ENCODE measurements at regions not wholly inside any gene's neighbourhood (a gene's known extent, or its start where the extent isn't known, plus 50 kb on each side); places are given as distances from the start of the nearest gene placed in this dataset.

GRCh38 chr11:97617031-97617430, 1227.2 kb downstream of the JRKL start:
- no TSS peak for BruUV-seq (replicated peaks)
- POLR2A ChIA-PET (ENCODE audit: low non-redundant PET): no interaction called here
- no peak for DNase-seq (ENCODE audit: low spot score)
- Histone ChIP-seq H3K27me3 (replicated peaks; ENCODE audit: insufficient read depth, low read depth, low read length, poor library complexity) (no peaks in the 10 kb centered on the region), H3K9me3 (ENCODE audit: low read depth, low read length, poor library complexity, severe bottlenecking) (peaks cover 14% of the 10 kb centered on the region), H3K4me1 (ENCODE audit: insufficient read depth, low read length, poor library complexity, severe bottlenecking) (no peaks in the 10 kb centered on the region), H3K4me3 (ENCODE audit: low read depth, low read length, poor library complexity, severe bottlenecking) (no peak overlapping the region), H3K27ac (ENCODE audit: low read depth, low read length, poor library complexity, severe bottlenecking) (no peak overlapping the region), H3K36me3 (ENCODE audit: insufficient read depth, low read length, poor library complexity, severe bottlenecking) (no peaks in the 10 kb centered on the region)
- TF ChIP-seq CTCF (conservative IDR thresholded peaks at IDR 0.05; ENCODE audit: low read depth, low read length): no peak
- TF ChIP-seq EZH2 (IDR thresholded peaks at IDR 0.05; ENCODE audit: borderline replicate concordance, low read depth, low read length, poor library complexity, severe bottlenecking): no peak
- intact Hi-C loops (cut with micrococcal nuclease; ENCODE audit: unreplicated experiment): no loop called here
- CTCF ChIA-PET: no interaction called here

- intact Hi-C loops (cut with micrococcal nuclease; ENCODE audit: unreplicated experiment): no loop called here
- CTCF ChIA-PET: no interaction called here
- no peaks in the 10 kb centered on the region for H3K27me3 ChIP-seq (replicated peaks; ENCODE audit: insufficient read depth, low read depth, low read length, poor library complexity)
- no peak for TF ChIP-seq EZH2 (IDR thresholded peaks at IDR 0.05; ENCODE audit: borderline replicate concordance, low read depth, low read length, poor library complexity, severe bottlenecking)
- TF ChIP-seq CTCF (conservative IDR thresholded peaks at IDR 0.05; ENCODE audit: low read depth, low read length): no peak
- no peak for DNase-seq (ENCODE audit: low spot score)
- H3K4me1 ChIP-seq (ENCODE audit: insufficient read depth, low read length, poor library complexity, severe bottlenecking): no peaks in the 10 kb centered on the region
- H3K9me3 ChIP-seq (ENCODE audit: low read depth, low read length, poor library complexity, severe bottlenecking): peaks cover 14% of the 10 kb centered on the region
- no TSS peak for BruUV-seq (replicated peaks)
- H3K4me3 ChIP-seq (ENCODE audit: low read depth, low read length, poor library complexity, severe bottlenecking): no peak overlapping the region
- H3K27ac ChIP-seq (ENCODE audit: low read depth, low read length, poor library complexity, severe bottlenecking): no peak overlapping the region
- no peaks in the 10 kb centered on the region for H3K36me3 ChIP-seq (ENCODE audit: insufficient read depth, low read length, poor library complexity, severe bottlenecking)
- POLR2A ChIA-PET (ENCODE audit: low non-redundant PET): no interaction called here
Measured at GRCh38 chr11:97620007-97620406, 1230.2 kb downstream of the JRKL start.

GRCh38 chr11:97621282-97621681, 1231.5 kb downstream of the JRKL start:
- ChIA-PET POLR2A (ENCODE audit: low non-redundant PET) (no interaction called here), CTCF (no interaction called here)
- TF ChIP-seq EZH2 (IDR thresholded peaks at IDR 0.05; ENCODE audit: borderline replicate concordance, low read depth, low read length, poor library complexity, severe bottlenecking) (no peak), CTCF (conservative IDR thresholded peaks at IDR 0.05; ENCODE audit: low read depth, low read length) (no peak)
- Histone ChIP-seq H3K4me1 (ENCODE audit: insufficient read depth, low read length, poor library complexity, severe bottlenecking) (no peaks in the 10 kb centered on the region), H3K27ac (ENCODE audit: low read depth, low read length, poor library complexity, severe bottlenecking) (no peak overlapping the region), H3K4me3 (ENCODE audit: low read depth, low read length, poor library complexity, severe bottlenecking) (no peak overlapping the region), H3K36me3 (ENCODE audit: insufficient read depth, low read length, poor library complexity, severe bottlenecking) (no peaks in the 10 kb centered on the region), H3K9me3 (ENCODE audit: low read depth, low read length, poor library complexity, severe bottlenecking) (peaks cover 9% of the 10 kb centered on the region), H3K27me3 (replicated peaks; ENCODE audit: insufficient read depth, low read depth, low read length, poor library complexity) (no peaks in the 10 kb centered on the region)
- intact Hi-C loops (cut with micrococcal nuclease; ENCODE audit: unreplicated experiment): no loop called here
- BruUV-seq (replicated peaks): no TSS peak
- DNase-seq (ENCODE audit: low spot score): no peak

Data from A673 (cell line).